Omental fat pad (tissue), 3 donors: ENCODE measurements at regions not wholly inside any gene's neighbourhood (a gene's known extent, or its start where the extent isn't known, plus 50 kb on each side); places are given as distances from the start of the nearest gene placed in this dataset.

Source experiments
- ATAC-seq: fragments of 150-250 bp; one replicate; pipeline ENCODE4 v1.9.1; 2016; ENCODE audit warnings: mild to moderate bottlenecking, moderate library complexity; ENCODE audit not compliant: low FRiP score
- DNase-seq: peaks from one replicate; pipeline ENCODE4 v3.0.0-alpha.2; 2019; ENCODE audit warnings: low spot score
- CTCF ChIP-seq, 3 donors: fragments of 450-650 bp; IDR thresholded peaks; one replicate each; pipeline ENCODE4 v1.5.1; 2016 to 2017; ENCODE audit warnings: antibody characterized with exemption in 3 of 3, mild to moderate bottlenecking in 3 of 3, moderate library complexity in 2 of 3

- no peak for TF ChIP-seq CTCF (IDR thresholded peaks at IDR 0.05)
- ATAC-seq (no peak), DNase-seq (no peak)
Measured at GRCh38 chr10:4186849-4187540, 402.0 kb upstream of the KLF6 start.

DNA sequence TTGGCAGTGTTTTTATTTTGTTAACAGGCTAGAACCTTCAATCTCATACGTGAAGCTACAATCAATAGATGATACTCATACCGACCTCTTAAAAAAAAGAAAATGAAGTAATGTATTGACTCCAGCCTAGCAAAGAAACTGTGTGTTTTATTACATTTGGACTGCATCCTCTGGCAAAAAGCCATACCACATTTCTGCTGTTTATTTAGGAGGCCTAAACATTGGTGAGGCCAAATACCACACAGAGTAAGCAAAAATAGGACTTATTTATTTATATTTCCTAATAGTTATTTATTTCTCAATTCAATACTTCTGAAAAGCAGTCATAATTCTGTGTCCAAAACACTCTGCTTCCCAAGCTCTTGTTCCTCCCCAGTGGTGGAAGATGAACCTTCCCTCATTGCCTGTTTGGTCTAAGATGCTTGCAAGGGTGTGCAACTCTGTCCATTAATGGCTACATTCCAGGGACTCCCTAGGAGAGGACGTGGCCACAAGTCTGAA lies 398.8 kb upstream of the KLF6 start:
- no peak for ATAC-seq
- no peak for TF ChIP-seq CTCF (IDR thresholded peaks at IDR 0.05)
- DNase-seq, result no peak

- no peak for TF ChIP-seq CTCF (IDR thresholded peaks at IDR 0.05)
Measured at GRCh38 chr10:4181621-4182049, 396.6 kb upstream of the KLF6 start.

DNA sequence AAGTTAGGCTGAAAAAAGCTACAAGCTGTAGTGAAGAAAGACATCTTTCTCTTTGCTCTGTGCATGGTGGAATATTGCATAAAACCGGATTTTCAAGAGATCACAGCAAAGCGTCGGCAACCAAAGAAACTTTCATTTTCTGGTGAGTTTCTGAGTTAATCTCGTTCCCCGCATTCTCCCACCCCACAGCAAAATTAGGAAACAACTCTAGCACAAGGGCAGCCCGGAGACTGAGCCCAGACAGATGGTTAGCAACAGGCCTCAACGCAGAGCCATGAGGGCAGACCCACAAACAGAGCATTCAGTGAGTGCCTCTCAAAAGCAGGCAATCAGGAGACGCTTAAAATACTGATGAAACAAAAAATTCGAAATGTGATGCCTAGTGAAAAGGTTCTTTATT lies 396.1 kb upstream of the KLF6 start:
- ATAC-seq, result no peak
- DNase-seq, result no peak
- no peak for TF ChIP-seq CTCF (IDR thresholded peaks at IDR 0.05)

More at GRCh38 chr10:4181621-4182049, 396.6 kb upstream of the KLF6 start:
- no peak for DNase-seq
- no peak for ATAC-seq

DNA sequence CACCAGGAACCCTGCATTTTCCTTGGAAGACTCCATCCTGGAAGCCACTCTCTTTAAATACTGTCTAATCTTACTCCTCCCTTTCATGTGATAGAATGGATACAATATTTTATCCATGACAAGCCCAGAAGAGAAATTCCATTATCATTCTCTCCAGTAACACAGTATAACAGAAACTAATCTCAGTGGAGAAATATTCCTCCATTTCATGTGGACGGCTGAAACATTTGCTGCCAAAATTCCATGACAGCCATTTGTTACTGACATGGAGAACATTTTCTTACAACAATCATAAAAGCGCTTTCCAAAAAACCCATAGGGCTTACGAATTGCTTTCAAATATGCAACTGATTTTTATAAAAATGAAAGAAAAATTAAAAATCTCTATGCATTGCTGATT lies 392.8 kb upstream of the KLF6 start:
- no peak for ATAC-seq
- no peak for DNase-seq
- TF ChIP-seq CTCF (IDR thresholded peaks at IDR 0.05), result no peak

DNA sequence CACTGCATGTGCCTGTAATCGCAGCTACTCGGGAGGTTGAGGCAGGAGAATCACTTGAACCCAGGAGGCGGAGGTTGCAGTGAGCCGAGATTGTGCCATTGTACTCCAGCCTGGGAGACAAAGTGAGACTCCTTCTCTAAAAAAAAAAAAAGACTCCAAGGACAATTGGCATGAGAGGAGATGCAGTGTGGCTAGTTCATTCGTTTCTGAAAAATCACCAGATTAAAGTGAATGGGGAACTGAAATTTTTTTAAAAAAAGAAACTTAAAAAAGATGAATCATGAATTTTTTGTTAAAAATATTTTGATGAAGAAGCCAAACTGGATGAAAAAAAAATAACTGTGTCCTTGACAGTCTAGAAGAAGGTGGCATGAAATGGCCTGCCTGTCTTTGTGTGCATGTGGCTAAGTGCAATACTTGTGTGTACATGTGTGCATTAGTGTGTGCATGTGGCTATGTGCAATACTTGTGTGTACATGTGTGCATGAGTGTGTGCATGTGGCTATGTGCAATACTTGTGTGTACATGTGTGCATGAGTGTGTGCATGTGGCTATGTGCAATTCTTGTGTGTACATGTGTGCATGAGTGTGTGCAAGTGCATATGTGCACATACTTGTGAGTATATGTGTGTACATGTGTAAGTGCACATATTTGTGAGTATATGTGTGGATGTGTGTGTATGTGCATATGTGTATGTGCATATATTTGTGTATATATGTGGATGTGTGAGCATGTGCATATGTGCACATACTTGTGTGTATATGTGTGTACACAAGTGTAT lies 391.7 kb upstream of the KLF6 start:
- ATAC-seq (no peak), DNase-seq (no peak)
- TF ChIP-seq CTCF (IDR thresholded peaks at IDR 0.05), result no peak
